MM.1S (cell line): ENCODE measurements at regions not wholly inside any gene's neighbourhood (a gene's known extent, or its start where the extent isn't known, plus 50 kb on each side); places are given as distances from the start of the nearest gene placed in this dataset.
"Not testable (repeated sequence)": the region's sequence is repeated elsewhere in the genome, so short reads cannot be mapped to it uniquely, and the experiment has no call there.

Experiments
- DNase-seq: peaks from one replicate; pipeline ENCODE4 v3.0.0-alpha.2; 2015
- H2AFZ ChIP-seq: fragments of 300-600 bp; sonication (generic); 2 replicates; pipeline ENCODE4 v1.6.0; 2016; ENCODE audit warnings: antibody characterized with exemption, low read length
- H3F3A ChIP-seq: fragments of 300-600 bp; sonication (generic); 2 replicates; pipeline ENCODE4 v1.6.1; 2016; ENCODE audit warnings: mild to moderate bottlenecking, antibody characterized with exemption, low read length, moderate library complexity, mixed read lengths; ENCODE audit not compliant: insufficient read depth
- H3K27ac ChIP-seq: fragments of 300-600 bp; sonication (generic); 2 replicates; pipeline ENCODE4 v1.5.1; 2016; ENCODE audit warnings: mild to moderate bottlenecking, low read length
- H3K27me3 ChIP-seq: fragments of 300-600 bp; sonication (generic); replicated peaks from 2 replicates; pipeline ENCODE4 v1.6.0; 2016; ENCODE audit warnings: low read length; ENCODE audit not compliant: insufficient read depth
- H3K36me3 ChIP-seq: fragments of 300-600 bp; sonication (generic); replicated peaks from 2 replicates; pipeline ENCODE4 v1.6.1; 2016; ENCODE audit warnings: mild to moderate bottlenecking, low read length, mixed read lengths; ENCODE audit not compliant: insufficient read depth
- H3K4me1 ChIP-seq: fragments of 300-600 bp; sonication (generic); 2 replicates; pipeline ENCODE4 v1.6.1; 2016; ENCODE audit warnings: low read length, mixed read lengths
- H3K4me2 ChIP-seq: fragments of 300-600 bp; sonication (generic); 2 replicates; pipeline ENCODE4 v1.6.0; 2016; ENCODE audit warnings: low read depth, low read length
- H3K4me3 ChIP-seq: fragments of 300-600 bp; sonication (generic); 2 replicates; pipeline ENCODE4 v1.5.1; 2016; ENCODE audit warnings: low read length, mixed read lengths
- H3K79me2 ChIP-seq: fragments of 300-600 bp; sonication (generic); 2 replicates; pipeline ENCODE4 v1.6.1; 2016; ENCODE audit warnings: mixed run types, low read length, mixed read lengths
- H3K9ac ChIP-seq: fragments of 300-600 bp; sonication (generic); 2 replicates; pipeline ENCODE4 v1.6.1; 2016; ENCODE audit warnings: low read length, mixed read lengths
- H3K9me2 ChIP-seq: fragments of 300-600 bp; sonication (generic); replicated peaks from 2 replicates; pipeline ENCODE4 v1.6.1; 2016; ENCODE audit warnings: mild to moderate bottlenecking, low read length, mixed read lengths; ENCODE audit not compliant: insufficient read depth
- H3K9me3 ChIP-seq: fragments of 300-600 bp; sonication (generic); replicated peaks from 2 replicates; pipeline ENCODE4 v1.6.1; 2016; ENCODE audit warnings: mild to moderate bottlenecking, low read length, mixed read lengths; ENCODE audit not compliant: insufficient read depth
- H4K20me1 ChIP-seq: fragments of 300-600 bp; sonication (generic); 2 replicates; pipeline ENCODE4 v1.6.1; 2016; ENCODE audit warnings: mild to moderate bottlenecking, low read length, moderate library complexity, mixed read lengths; ENCODE audit not compliant: insufficient read depth
- EZH2 ChIP-seq: fragments of 300-600 bp; sonication (generic); optimal IDR thresholded peaks from 2 replicates; pipeline ENCODE3; 2017; ENCODE audit warnings: low read depth, mild to moderate bottlenecking, antibody characterized with exemption, low read length, mixed read lengths
- EZH2phosphoT487 ChIP-seq: fragments of 300-600 bp; sonication (generic); IDR thresholded peaks from 2 replicates; pipeline ENCODE4 v1.6.1; 2018; ENCODE audit warnings: antibody characterized with exemption, low read length
- TF ChIP-seq, protein P1 (sequence below): fragments of 300-600 bp; sonication (generic); IDR thresholded peaks from 2 replicates; pipeline ENCODE4 v1.5.1; 2016; ENCODE audit warnings: antibody characterized with exemption, low read length, mixed read lengths

DNA sequence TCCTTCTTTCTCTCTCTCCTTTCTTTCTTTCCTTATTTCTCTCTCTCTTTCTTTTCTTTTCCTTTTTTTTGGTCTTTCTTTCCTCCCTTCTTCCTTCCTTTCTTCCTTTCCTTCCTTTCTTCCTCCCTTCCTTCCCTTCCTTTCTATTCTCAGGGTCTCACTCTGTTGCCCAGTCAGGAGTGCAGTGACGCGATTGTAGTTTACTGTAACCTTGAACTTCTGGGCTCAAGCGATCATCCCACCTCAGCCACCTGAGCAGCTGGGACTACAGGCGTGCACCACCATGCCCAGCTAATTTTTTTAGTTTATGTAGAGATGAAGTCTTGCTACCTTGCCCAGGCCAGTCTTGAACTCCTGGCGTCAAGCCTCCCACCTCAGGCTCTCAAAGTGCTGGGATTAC is 83.8 kb upstream of the PPM1B start:
- Histone ChIP-seq H3K4me1 (peaks cover 10% of the 10 kb centered on the region), H3F3A (no peaks in the 10 kb centered on the region), H3K4me3 (no peak overlapping the region), H3K79me2 (no peaks in the 10 kb centered on the region), H3K4me2 (no peak overlapping the region), H3K27me3 (no peaks in the 10 kb centered on the region), H4K20me1 (no peaks in the 10 kb centered on the region), H3K9me2 (no peaks in the 10 kb centered on the region), H3K9ac (no peak overlapping the region), H3K36me3 (no peaks in the 10 kb centered on the region), H3K9me3 (no peaks in the 10 kb centered on the region), H2AFZ (no peak overlapping the region), H3K27ac (no peak overlapping the region)
- DNase-seq: no peak
- TF ChIP-seq EZH2phosphoT487: no peak

DNA sequence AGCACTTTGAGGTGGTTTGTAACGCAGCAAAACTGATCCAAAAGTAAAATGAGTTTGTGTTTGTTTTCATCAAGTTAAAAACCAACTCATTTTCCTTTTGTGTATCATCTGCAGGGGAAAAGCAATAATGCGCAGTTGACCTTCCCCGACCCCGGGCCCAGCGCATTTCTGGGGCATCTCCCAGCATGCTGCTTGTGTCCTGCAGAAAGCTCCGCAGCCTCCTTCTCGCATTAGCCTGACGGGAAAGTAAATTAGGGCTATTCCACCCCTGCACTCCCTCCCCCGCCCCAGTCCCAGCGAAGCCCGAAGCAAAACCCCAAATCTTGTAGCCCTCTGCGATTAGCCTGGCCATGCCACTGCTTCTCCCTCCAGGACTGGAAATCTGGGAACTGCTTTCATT is 82.0 kb upstream of the PPM1B start:
- Histone ChIP-seq H3K4me3 (peak overlapping the region; percentile 61; the same call in 1 of the 2 replicates), H3K9ac (no peak overlapping the region), H4K20me1 (no peaks in the 10 kb centered on the region)

DNA sequence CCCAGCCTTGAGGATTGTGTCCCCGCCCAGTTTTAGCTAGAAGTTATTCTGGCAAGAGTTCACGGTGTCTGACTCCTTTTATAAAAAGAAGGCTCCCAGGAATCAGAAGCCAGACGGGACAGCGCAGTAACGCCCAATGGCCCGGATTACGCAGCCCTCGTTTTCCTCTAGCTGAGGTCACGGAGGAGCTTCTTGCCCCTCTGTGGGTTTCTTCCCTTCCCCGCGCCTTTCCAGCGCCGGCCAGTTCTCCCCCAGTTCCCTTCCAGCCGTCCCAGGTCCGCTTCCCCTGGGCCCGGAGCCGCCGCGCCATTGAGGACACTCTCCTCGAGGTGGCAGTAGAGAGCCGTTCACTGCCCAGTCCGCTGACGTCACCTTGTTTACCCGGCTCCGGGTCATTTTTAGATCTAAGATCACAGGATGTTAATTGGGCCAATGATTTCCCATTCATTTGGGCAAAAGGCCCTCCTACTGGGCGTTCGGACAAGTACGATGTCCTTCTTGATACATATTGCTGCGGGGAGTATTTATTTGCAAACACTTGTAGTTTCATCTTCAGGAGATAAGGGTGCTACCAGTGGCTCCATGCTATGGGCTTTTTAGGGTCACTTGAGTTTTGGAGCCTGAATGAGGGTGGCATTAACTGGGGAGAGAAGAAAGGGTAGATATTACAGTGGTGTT is 81.5 kb upstream of the PPM1B start:
- no peaks in the 10 kb centered on the region for H3K9me3 ChIP-seq
- no peaks in the 10 kb centered on the region for H3K79me2 ChIP-seq
- no peaks in the 10 kb centered on the region for H4K20me1 ChIP-seq
- TF ChIP-seq EZH2 (no peak), EZH2phosphoT487 (no peak)
- TF ChIP-seq, protein P1, sequence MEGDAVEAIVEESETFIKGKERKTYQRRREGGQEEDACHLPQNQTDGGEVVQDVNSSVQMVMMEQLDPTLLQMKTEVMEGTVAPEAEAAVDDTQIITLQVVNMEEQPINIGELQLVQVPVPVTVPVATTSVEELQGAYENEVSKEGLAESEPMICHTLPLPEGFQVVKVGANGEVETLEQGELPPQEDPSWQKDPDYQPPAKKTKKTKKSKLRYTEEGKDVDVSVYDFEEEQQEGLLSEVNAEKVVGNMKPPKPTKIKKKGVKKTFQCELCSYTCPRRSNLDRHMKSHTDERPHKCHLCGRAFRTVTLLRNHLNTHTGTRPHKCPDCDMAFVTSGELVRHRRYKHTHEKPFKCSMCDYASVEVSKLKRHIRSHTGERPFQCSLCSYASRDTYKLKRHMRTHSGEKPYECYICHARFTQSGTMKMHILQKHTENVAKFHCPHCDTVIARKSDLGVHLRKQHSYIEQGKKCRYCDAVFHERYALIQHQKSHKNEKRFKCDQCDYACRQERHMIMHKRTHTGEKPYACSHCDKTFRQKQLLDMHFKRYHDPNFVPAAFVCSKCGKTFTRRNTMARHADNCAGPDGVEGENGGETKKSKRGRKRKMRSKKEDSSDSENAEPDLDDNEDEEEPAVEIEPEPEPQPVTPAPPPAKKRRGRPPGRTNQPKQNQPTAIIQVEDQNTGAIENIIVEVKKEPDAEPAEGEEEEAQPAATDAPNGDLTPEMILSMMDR: peak; percentile 94
- no peaks in the 10 kb centered on the region for H3K27me3 ChIP-seq
- H3K9ac ChIP-seq: peak overlapping the region; percentile 54; the same call in 1 of the 2 replicates
- peak overlapping the region; percentile 61 for H3K4me3 ChIP-seq
- peak; percentile 82 for DNase-seq
- peaks cover 31% of the 10 kb centered on the region for H3K4me1 ChIP-seq
- no peak overlapping the region for H3K27ac ChIP-seq
- peak overlapping the region; percentile 82 for H2AFZ ChIP-seq
- H3F3A ChIP-seq: no peaks in the 10 kb centered on the region
- H3K9me2 ChIP-seq: no peaks in the 10 kb centered on the region
- no peaks in the 10 kb centered on the region for H3K36me3 ChIP-seq
- H3K4me2 ChIP-seq: peak overlapping the region; percentile 86

More for the DNA sequence above, 82.0 kb upstream of the PPM1B start:
- Histone ChIP-seq H2AFZ (peak overlapping the region; percentile 82), H3K79me2 (no peaks in the 10 kb centered on the region), H3K9me3 (no peaks in the 10 kb centered on the region), H3K9me2 (no peaks in the 10 kb centered on the region), H3K36me3 (no peaks in the 10 kb centered on the region), H3K4me2 (peak overlapping the region; percentile 86; the same call in 1 of the 2 replicates), H3K27ac (no peak overlapping the region), H3K4me1 (peaks cover 28% of the 10 kb centered on the region), H3F3A (no peaks in the 10 kb centered on the region), H3K27me3 (no peaks in the 10 kb centered on the region)
- no peak for DNase-seq
- TF ChIP-seq, protein P1: no peak
- TF ChIP-seq EZH2 (no peak), EZH2phosphoT487 (no peak)

DNA sequence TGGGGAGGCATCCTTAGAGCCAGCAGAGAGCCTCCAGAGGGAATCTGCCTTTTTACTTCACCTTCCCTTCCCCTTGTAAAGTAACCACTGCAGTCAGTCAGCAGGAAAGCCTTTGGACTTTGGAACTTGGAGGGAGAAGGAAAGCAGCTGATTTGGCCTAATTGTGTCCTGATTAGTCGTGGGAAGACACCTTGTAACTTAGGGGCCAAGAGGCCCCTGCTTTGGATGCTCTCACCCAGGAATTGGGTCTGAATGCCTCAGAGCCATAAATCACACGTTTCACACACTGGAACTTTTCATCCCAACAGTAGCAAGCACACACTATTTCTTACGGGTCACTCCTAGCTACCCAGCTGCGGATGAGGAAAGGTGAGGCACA is 81.0 kb upstream of the PPM1B start:
- Histone ChIP-seq H3K9me2 (no peaks in the 10 kb centered on the region), H3K4me3 (peak overlapping the region; percentile 61), H3K4me1 (peaks cover 31% of the 10 kb centered on the region), H2AFZ (peak overlapping the region; percentile 82), H3K9me3 (no peaks in the 10 kb centered on the region), H3K27ac (no peak overlapping the region), H3F3A (no peaks in the 10 kb centered on the region), H3K36me3 (no peaks in the 10 kb centered on the region), H3K79me2 (no peaks in the 10 kb centered on the region), H3K9ac (peak overlapping the region; percentile 54; the same call in 1 of the 2 replicates), H3K27me3 (no peaks in the 10 kb centered on the region), H4K20me1 (no peaks in the 10 kb centered on the region), H3K4me2 (peak overlapping the region; percentile 86)
- TF ChIP-seq EZH2 (no peak), EZH2phosphoT487 (no peak)
- TF ChIP-seq, protein P1: no peak
- no peak for DNase-seq

DNA sequence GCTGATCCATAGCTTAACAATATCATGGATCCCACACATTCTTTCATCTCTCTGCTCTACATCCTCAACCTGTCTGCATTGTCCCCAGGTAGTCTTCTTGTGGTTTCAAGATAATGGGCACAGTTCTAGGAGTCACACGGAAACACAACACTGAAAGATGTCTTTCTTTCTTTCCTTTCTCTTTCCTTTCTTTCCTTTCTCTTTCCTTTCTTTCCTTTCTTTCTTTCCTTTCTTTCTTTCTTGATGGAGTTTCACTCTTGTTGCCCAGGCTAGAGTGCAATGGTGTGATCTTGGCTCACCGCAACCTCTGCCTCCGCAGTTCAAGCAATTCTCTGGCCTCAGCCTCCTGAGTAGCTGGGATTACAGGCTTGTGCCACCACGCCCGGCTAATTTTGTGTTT is 76.2 kb upstream of the PPM1B start:
- not testable (repeated sequence) for H4K20me1 ChIP-seq, H3K27ac ChIP-seq, H3K4me2 ChIP-seq

More for the DNA sequence above, 76.2 kb upstream of the PPM1B start:
- H3K9me3 ChIP-seq, H3K9me2 ChIP-seq, H3K4me3 ChIP-seq, H3K36me3 ChIP-seq, H3K27me3 ChIP-seq, H3K79me2 ChIP-seq, H3F3A ChIP-seq, H2AFZ ChIP-seq, H3K9ac ChIP-seq, DNase-seq: not testable (repeated sequence)
- peaks cover 37% of the 10 kb centered on the region for H3K4me1 ChIP-seq
